Right lobe of liver (tissue), 4 donors: ENCODE measurements at regions not wholly inside any gene's neighbourhood (a gene's known extent, or its start where the extent isn't known, plus 50 kb on each side); places are given as distances from the start of the nearest gene placed in this dataset.

Experiments
- CTCF ChIP-seq, 4 donors: fragments of 200-600 bp in 3 of 4; fragments of 450-650 bp in 1 of 4; IDR thresholded peaks; one replicate each; pipeline versions ENCODE4 v1.5.1 to v1.8.0; 2016 to 2022; ENCODE audit warnings: antibody characterized with exemption in 4 of 4, mild to moderate bottlenecking in 2 of 4
- POLR2A ChIP-seq: fragments of 450-650 bp; IDR thresholded peaks from one replicate; pipeline ENCODE4 v1.6.1; 2017; ENCODE audit warnings: antibody characterized with exemption, mild to moderate bottlenecking
- donor health status: DM: no; HTN: no; CAD: no.
- donor health status: DM: no; HTN: no; CAD: no.
- donor health status: DM: no; HTN: yes; CAD: no.

GRCh38 chr10:4450169-4450568 lies 375.8 kb upstream of the AKR1E2 start:
- TF ChIP-seq CTCF (IDR thresholded peaks at IDR 0.05) (no peak), POLR2A (no peak)
